ENCODE measurements at regions not wholly inside any gene's neighbourhood (a gene's known extent, or its start where the extent isn't known, plus 50 kb on each side); places are given as distances from the start of the nearest gene placed in this dataset.

GRCh38 chr4:159508917-159509500 is 406.1 kb downstream of the RAPGEF2 start:
- no peaks in the 10 kb centered on the region for H3K36me3 ChIP-seq (ENCODE audit: insufficient read depth, low read length, poor library complexity, severe bottlenecking)
- ChIA-PET CTCF (no interaction called here), POLR2A (ENCODE audit: low non-redundant PET) (no interaction called here)
- peaks cover 19% of the 10 kb centered on the region for H3K4me1 ChIP-seq (ENCODE audit: insufficient read depth, low read length, poor library complexity, severe bottlenecking)
- H3K27ac ChIP-seq (ENCODE audit: low read depth, low read length, poor library complexity, severe bottlenecking), result no peak overlapping the region
- no peak for DNase-seq (ENCODE audit: low spot score)
- H3K9me3 ChIP-seq (ENCODE audit: low read depth, low read length, poor library complexity, severe bottlenecking), result no peaks in the 10 kb centered on the region
- intact Hi-C loops (cut with micrococcal nuclease; ENCODE audit: unreplicated experiment), result no loop called here
- BruUV-seq (replicated peaks), result no TSS peak
- TF ChIP-seq CTCF (conservative IDR thresholded peaks at IDR 0.05; ENCODE audit: low read depth, low read length) (no peak), EZH2 (IDR thresholded peaks at IDR 0.05; ENCODE audit: borderline replicate concordance, low read depth, low read length, poor library complexity, severe bottlenecking) (no peak)
- no peaks in the 10 kb centered on the region for H3K27me3 ChIP-seq (replicated peaks; ENCODE audit: insufficient read depth, low read depth, low read length, poor library complexity)
- H3K4me3 ChIP-seq (ENCODE audit: low read depth, low read length, poor library complexity, severe bottlenecking), result no peak overlapping the region

- intact Hi-C loops (cut with micrococcal nuclease; ENCODE audit: unreplicated experiment), result no loop called here
- H3K27me3 ChIP-seq (replicated peaks; ENCODE audit: insufficient read depth, low read depth, low read length, poor library complexity), result no peaks in the 10 kb centered on the region
- no peaks in the 10 kb centered on the region for H3K4me1 ChIP-seq (ENCODE audit: insufficient read depth, low read length, poor library complexity, severe bottlenecking)
- no peak overlapping the region for H3K27ac ChIP-seq (ENCODE audit: low read depth, low read length, poor library complexity, severe bottlenecking)
- CTCF ChIA-PET, result no interaction called here
- no peak overlapping the region for H3K4me3 ChIP-seq (ENCODE audit: low read depth, low read length, poor library complexity, severe bottlenecking)
- no TSS peak for BruUV-seq (replicated peaks)
- TF ChIP-seq CTCF (conservative IDR thresholded peaks at IDR 0.05; ENCODE audit: low read depth, low read length) (no peak), EZH2 (IDR thresholded peaks at IDR 0.05; ENCODE audit: borderline replicate concordance, low read depth, low read length, poor library complexity, severe bottlenecking) (no peak)
- DNase-seq (ENCODE audit: low spot score), result no peak
- POLR2A ChIA-PET (ENCODE audit: low non-redundant PET), result no interaction called here
- no peaks in the 10 kb centered on the region for H3K36me3 ChIP-seq (ENCODE audit: insufficient read depth, low read length, poor library complexity, severe bottlenecking)
- H3K9me3 ChIP-seq (ENCODE audit: low read depth, low read length, poor library complexity, severe bottlenecking), result no peaks in the 10 kb centered on the region
These were observed 409.5 kb downstream of the RAPGEF2 start for GRCh38 chr4:159512348-159512747.

GRCh38 chr4:159515314-159516025 is 412.6 kb downstream of the RAPGEF2 start:
- no TSS peak for BruUV-seq (replicated peaks)
- Histone ChIP-seq H3K27ac (ENCODE audit: low read depth, low read length, poor library complexity, severe bottlenecking) (no peak overlapping the region), H3K36me3 (ENCODE audit: insufficient read depth, low read length, poor library complexity, severe bottlenecking) (no peaks in the 10 kb centered on the region), H3K9me3 (ENCODE audit: low read depth, low read length, poor library complexity, severe bottlenecking) (no peaks in the 10 kb centered on the region), H3K27me3 (replicated peaks; ENCODE audit: insufficient read depth, low read depth, low read length, poor library complexity) (no peaks in the 10 kb centered on the region), H3K4me1 (ENCODE audit: insufficient read depth, low read length, poor library complexity, severe bottlenecking) (no peaks in the 10 kb centered on the region), H3K4me3 (ENCODE audit: low read depth, low read length, poor library complexity, severe bottlenecking) (no peak overlapping the region)
- CTCF ChIA-PET, result no interaction called here
- DNase-seq (ENCODE audit: low spot score), result no peak
- intact Hi-C loops (cut with micrococcal nuclease; ENCODE audit: unreplicated experiment), result no loop called here
- POLR2A ChIA-PET (ENCODE audit: low non-redundant PET), result no interaction called here
- no peak for TF ChIP-seq EZH2 (IDR thresholded peaks at IDR 0.05; ENCODE audit: borderline replicate concordance, low read depth, low read length, poor library complexity, severe bottlenecking)
- no peak for TF ChIP-seq CTCF (conservative IDR thresholded peaks at IDR 0.05; ENCODE audit: low read depth, low read length)

Data from A673 (cell line).